Liver (tissue), 8 donors: ENCODE measurements at regions not wholly inside any gene's neighbourhood (a gene's known extent, or its start where the extent isn't known, plus 50 kb on each side); places are given as distances from the start of the nearest gene placed in this dataset.

Experiments used
- DNase-seq: peaks from one replicate; pipeline ENCODE4 v3.0.0-alpha.2; 2017; ENCODE audit warnings: low spot score
- H3K27ac ChIP-seq, 2 donors: one replicate each; pipeline ENCODE4 v1.7.0; 2013; ENCODE audit warnings: inconsistent platforms in 2 of 2, low read length in 2 of 2, control low read depth in 1 of 2, low read depth in 1 of 2, mild to moderate bottlenecking in 1 of 2
- H3K27me3 ChIP-seq, 4 donors: one replicate each; pipeline versions ENCODE4 v1.6.1 to v1.7.0; 2013; ENCODE audit warnings: low read length in 3 of 4, inconsistent platforms in 1 of 4, mild to moderate bottlenecking in 1 of 4, moderate library complexity in 1 of 4; ENCODE audit not compliant: control insufficient read depth in 4 of 4, insufficient read depth in 4 of 4
- H3K36me3 ChIP-seq, 4 donors: one replicate each; pipeline versions ENCODE4 v1.6.1 to v1.7.0; 2013; ENCODE audit warnings: low read length in 3 of 4, mild to moderate bottlenecking in 3 of 4, low read depth in 1 of 4, moderate library complexity in 1 of 4; ENCODE audit not compliant: control insufficient read depth in 4 of 4, insufficient read depth in 3 of 4
- H3K4me1 ChIP-seq, 4 donors: one replicate each; pipeline versions ENCODE4 v1.6.1 to v1.7.0; 2013; ENCODE audit warnings: low read length in 3 of 4, mild to moderate bottlenecking in 3 of 4, moderate library complexity in 1 of 4; ENCODE audit not compliant: control insufficient read depth in 4 of 4, insufficient read depth in 4 of 4
- H3K4me3 ChIP-seq, 3 donors: one replicate each; pipeline versions ENCODE4 v1.6.1 to v1.7.0; 2013; ENCODE audit warnings: low read length in 3 of 3, control low read depth in 1 of 3, low read depth in 1 of 3, mild to moderate bottlenecking in 1 of 3
- H3K9ac ChIP-seq, 2 donors: one replicate each; pipeline ENCODE4 v1.7.0; 2013; ENCODE audit warnings: low read length in 2 of 2, mild to moderate bottlenecking in 2 of 2, moderate library complexity in 2 of 2, control low read depth in 1 of 2, low read depth in 1 of 2
- H3K9me3 ChIP-seq, 4 donors: one replicate each; pipeline versions ENCODE4 v1.6.1 to v1.7.0; 2013; ENCODE audit warnings: low read length in 3 of 4; ENCODE audit not compliant: control insufficient read depth in 4 of 4
- FOXA2 ChIP-seq: IDR thresholded peaks from 2 replicates; pipeline ENCODE4 v1.6.1; 2016; ENCODE audit warnings: antibody characterized with exemption
- GABPA ChIP-seq, 2 donors: IDR thresholded peaks in 1 of 2; conservative IDR thresholded peaks in 1 of 2; 2 replicates each; pipeline ENCODE4 v1.6.1; 2016; ENCODE audit warnings: antibody characterized with exemption in 2 of 2, mild to moderate bottlenecking in 1 of 2, moderate library complexity in 1 of 2
- HNF4A ChIP-seq, 2 donors: conservative IDR thresholded peaks; 2 replicates each; pipeline ENCODE4 v1.6.1; 2016; ENCODE audit warnings: antibody characterized with exemption in 2 of 2, mild to moderate bottlenecking in 2 of 2
- JUND ChIP-seq, 2 donors: IDR thresholded peaks; 2 replicates each; pipeline ENCODE4 v1.6.1; 2016; ENCODE audit warnings: antibody characterized with exemption in 2 of 2
- NR2F2 ChIP-seq: IDR thresholded peaks from 2 replicates; pipeline ENCODE4 v1.6.1; 2016; ENCODE audit warnings: antibody characterized with exemption
- RAD21 ChIP-seq, 2 donors: IDR thresholded peaks; 2 replicates each; pipeline ENCODE4 v1.6.1; 2016; ENCODE audit warnings: antibody characterized with exemption in 2 of 2, mild to moderate bottlenecking in 2 of 2
- REST ChIP-seq: IDR thresholded peaks from 2 replicates; pipeline ENCODE4 v1.6.1; 2016; ENCODE audit warnings: antibody characterized with exemption, mild to moderate bottlenecking
- WGBS: extraction: QIAGEN DNeasy Blood & Tissue Kit; methylation state at CpG from one replicate; pipeline ENCODE4 v1.1.7; 2013; 5-methylcytosine and 5-hydroxymethylcytosine counted together
- TF ChIP-seq, protein P1 (sequence below): IDR thresholded peaks from 2 replicates; pipeline ENCODE4 v1.6.1; 2016; ENCODE audit warnings: antibody characterized with exemption
- TF ChIP-seq, protein P2 (sequence below): fragments of 150-350 bp; IDR thresholded peaks from 2 replicates; pipeline ENCODE4 v1.5.1; 2017; ENCODE audit warnings: improper control_type of control experiment, low read depth, low read length; ENCODE audit not compliant: missing input control
- TF ChIP-seq, protein P3 (sequence below): IDR thresholded peaks from 2 replicates; pipeline ENCODE4 v1.6.1; 2016; ENCODE audit warnings: antibody characterized with exemption
- donor health status: healthy.
- donor health status: healthy.
- donor health status: healthy.
- donor health status: healthy.
- donor health status: healthy.

GRCh38 chr2:195582188-195582587 lies 74.8 kb upstream of the SLC39A10 start:
- H3K36me3 ChIP-seq: no peaks in the 10 kb centered on the region
- no peaks in the 10 kb centered on the region for H3K27me3 ChIP-seq
- no peak overlapping the region for H3K27ac ChIP-seq
- no peak overlapping the region for H3K4me3 ChIP-seq
- no peaks in the 10 kb centered on the region for H3K9me3 ChIP-seq
- no peaks in the 10 kb centered on the region for H3K4me1 ChIP-seq
- TF ChIP-seq, protein P1, sequence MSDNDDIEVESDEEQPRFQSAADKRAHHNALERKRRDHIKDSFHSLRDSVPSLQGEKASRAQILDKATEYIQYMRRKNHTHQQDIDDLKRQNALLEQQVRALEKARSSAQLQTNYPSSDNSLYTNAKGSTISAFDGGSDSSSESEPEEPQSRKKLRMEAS: no peak
- no peak for TF ChIP-seq RAD21 (IDR thresholded peaks at IDR 0.05)
- no peak for TF ChIP-seq HNF4A (conservative IDR thresholded peaks at IDR 0.05)
- TF ChIP-seq, protein P2, sequence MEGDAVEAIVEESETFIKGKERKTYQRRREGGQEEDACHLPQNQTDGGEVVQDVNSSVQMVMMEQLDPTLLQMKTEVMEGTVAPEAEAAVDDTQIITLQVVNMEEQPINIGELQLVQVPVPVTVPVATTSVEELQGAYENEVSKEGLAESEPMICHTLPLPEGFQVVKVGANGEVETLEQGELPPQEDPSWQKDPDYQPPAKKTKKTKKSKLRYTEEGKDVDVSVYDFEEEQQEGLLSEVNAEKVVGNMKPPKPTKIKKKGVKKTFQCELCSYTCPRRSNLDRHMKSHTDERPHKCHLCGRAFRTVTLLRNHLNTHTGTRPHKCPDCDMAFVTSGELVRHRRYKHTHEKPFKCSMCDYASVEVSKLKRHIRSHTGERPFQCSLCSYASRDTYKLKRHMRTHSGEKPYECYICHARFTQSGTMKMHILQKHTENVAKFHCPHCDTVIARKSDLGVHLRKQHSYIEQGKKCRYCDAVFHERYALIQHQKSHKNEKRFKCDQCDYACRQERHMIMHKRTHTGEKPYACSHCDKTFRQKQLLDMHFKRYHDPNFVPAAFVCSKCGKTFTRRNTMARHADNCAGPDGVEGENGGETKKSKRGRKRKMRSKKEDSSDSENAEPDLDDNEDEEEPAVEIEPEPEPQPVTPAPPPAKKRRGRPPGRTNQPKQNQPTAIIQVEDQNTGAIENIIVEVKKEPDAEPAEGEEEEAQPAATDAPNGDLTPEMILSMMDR: no peak
- TF ChIP-seq REST: no peak
- TF ChIP-seq JUND (IDR thresholded peaks at IDR 0.05): no peak
- no peak for TF ChIP-seq FOXA2
- TF ChIP-seq, protein P3, sequence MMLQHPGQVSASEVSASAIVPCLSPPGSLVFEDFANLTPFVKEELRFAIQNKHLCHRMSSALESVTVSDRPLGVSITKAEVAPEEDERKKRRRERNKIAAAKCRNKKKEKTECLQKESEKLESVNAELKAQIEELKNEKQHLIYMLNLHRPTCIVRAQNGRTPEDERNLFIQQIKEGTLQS: no peak
- no peak for TF ChIP-seq GABPA (IDR thresholded peaks at IDR 0.05 in 1 of 2, conservative IDR thresholded peaks at IDR 0.05 in 1 of 2)
- TF ChIP-seq NR2F2: no peak
- no peak overlapping the region for H3K9ac ChIP-seq
- DNase-seq: no peak
- 86% methylated on average over 1 of the region's 1 CpG for WGBS

- Histone ChIP-seq H3K36me3 (no peaks in the 10 kb centered on the region), H3K9me3 (no peaks in the 10 kb centered on the region), H3K4me3 (no peak overlapping the region), H3K4me1 (peaks cover 0 to 3% (median 0%) of the 10 kb centered on the region in 4 donors), H3K9ac (no peak overlapping the region), H3K27me3 (no peaks in the 10 kb centered on the region), H3K27ac (no peak overlapping the region)
- 70% methylated on average over 2 of the region's 2 CpGs for WGBS
- DNase-seq: no peak
- TF ChIP-seq, protein P3: no peak
- TF ChIP-seq HNF4A (conservative IDR thresholded peaks at IDR 0.05): no peak
- TF ChIP-seq RAD21 (IDR thresholded peaks at IDR 0.05): peak in 1 of 2 donors; percentile 10
Measured at GRCh38 chr2:195579776-195580555, 77.1 kb upstream of the SLC39A10 start.
